Neural crest cell (in vitro differentiated cells): ENCODE measurements at regions not wholly inside any gene's neighbourhood (a gene's known extent, or its start where the extent isn't known, plus 50 kb on each side); places are given as distances from the start of the nearest gene placed in this dataset.
"Not testable (repeated sequence)": the region's sequence is repeated elsewhere in the genome, so short reads cannot be mapped to it uniquely, and the experiment has no call there.

Experiments used
- DNase-seq: peaks from one replicate; pipeline ENCODE4 v3.0.0; 2021; ENCODE audit warnings: low read depth, mixed read lengths, low spot score
- H3K27ac Mint-ChIP-seq: one replicate; pipeline ENCODE4 v1.8.0; 2021; ENCODE audit warnings: mild to moderate bottlenecking, mixed read lengths; ENCODE audit not compliant: unreplicated experiment
- H3K27me3 Mint-ChIP-seq: 2 replicates; pipeline ENCODE4 v1.8.0; 2021; ENCODE audit warnings: low read depth, mild to moderate bottlenecking, mixed read lengths
- H3K36me3 Mint-ChIP-seq: 2 replicates; pipeline ENCODE4 v1.8.0; 2021; ENCODE audit warnings: low read depth, mild to moderate bottlenecking, mixed read lengths
- H3K4me1 Mint-ChIP-seq: 2 replicates; pipeline ENCODE4 v1.8.0; 2021; ENCODE audit warnings: mixed read lengths
- H3K4me3 Mint-ChIP-seq: one replicate; pipeline ENCODE4 v1.8.0; 2021; ENCODE audit warnings: mild to moderate bottlenecking, mixed read lengths
- H3K9me3 Mint-ChIP-seq: 2 replicates; pipeline ENCODE4 v1.8.0; 2021; ENCODE audit warnings: mixed read lengths
- CTCF ChIP-seq: fragments of 200-600 bp; sonication (generic); conservative IDR thresholded peaks from 2 replicates; pipeline ENCODE4 v1.5.0; 2021; ENCODE audit warnings: antibody characterized with exemption, mild to moderate bottlenecking

DNA sequence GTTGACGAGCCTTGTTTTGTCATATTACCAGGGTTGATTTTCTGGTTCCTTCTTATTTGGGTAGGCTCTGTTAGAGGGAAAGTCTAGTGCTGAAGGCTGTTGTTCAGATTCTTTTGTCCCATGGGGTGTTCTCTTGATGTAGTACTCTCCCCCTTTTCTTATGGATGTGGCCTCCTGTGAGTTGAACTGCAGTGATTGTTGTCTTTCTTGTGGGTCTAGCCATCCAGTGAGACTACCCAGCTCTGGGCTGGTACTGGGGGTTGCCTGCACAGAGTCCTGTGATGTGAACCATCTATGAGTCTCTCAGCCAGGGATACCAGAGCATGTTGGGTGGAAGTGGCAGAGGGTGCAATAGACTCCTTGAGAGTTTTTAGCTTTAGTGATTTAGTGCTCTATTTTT is 680.6 kb downstream of the RFPL4B start:
- no peak for TF ChIP-seq CTCF
- Mint-ChIP-seq H3K4me1 (peaks cover 13% of the 10 kb centered on the region), H3K27me3 (no peaks in the 10 kb centered on the region), H3K9me3 (peaks cover 19% of the 10 kb centered on the region), H3K27ac (no peak overlapping the region), H3K36me3 (peaks cover 17% of the 10 kb centered on the region), H3K4me3 (no peak overlapping the region)
- no peak for DNase-seq

DNA sequence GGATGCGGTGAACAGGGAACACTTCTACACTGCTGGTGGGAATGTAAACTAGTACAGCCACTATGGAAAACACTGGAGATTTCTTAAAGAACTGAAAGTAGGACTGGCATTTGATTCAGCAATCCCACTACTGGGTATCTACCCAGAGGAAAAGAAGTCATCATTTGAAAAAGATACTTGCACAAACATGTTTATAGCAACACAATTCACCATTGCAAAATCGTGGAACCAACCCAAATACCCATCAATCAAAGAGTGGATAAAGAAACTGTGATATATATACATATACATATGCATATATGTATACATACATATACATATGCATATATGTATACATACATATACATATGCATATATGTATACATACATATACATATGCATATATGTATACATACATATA is 682.0 kb downstream of the RFPL4B start:
- peaks cover 17% of the 10 kb centered on the region for H3K36me3 Mint-ChIP-seq
- H3K4me1 Mint-ChIP-seq = peaks cover 22% of the 10 kb centered on the region
- DNase-seq, H3K27ac Mint-ChIP-seq, H3K27me3 Mint-ChIP-seq, H3K4me3 Mint-ChIP-seq: not testable (repeated sequence)
- H3K9me3 Mint-ChIP-seq = peaks cover 19% of the 10 kb centered on the region

- Mint-ChIP-seq H3K27ac (no peak overlapping the region), H3K4me3 (no peak overlapping the region), H3K27me3 (no peaks in the 10 kb centered on the region), H3K9me3 (peaks cover 22% of the 10 kb centered on the region), H3K4me1 (peaks cover 33% of the 10 kb centered on the region), H3K36me3 (peaks cover 16% of the 10 kb centered on the region)
- no peak for DNase-seq
- TF ChIP-seq CTCF = no peak
Observed at GRCh38 chr6:113031591-113032238, 684.6 kb downstream of the RFPL4B start.

- H3K4me3 Mint-ChIP-seq = no peak overlapping the region
- peaks cover 22% of the 10 kb centered on the region for H3K4me1 Mint-ChIP-seq
- H3K9me3 Mint-ChIP-seq = peaks cover 18% of the 10 kb centered on the region
- peaks cover 19% of the 10 kb centered on the region for H3K36me3 Mint-ChIP-seq
- no peak for TF ChIP-seq CTCF
- H3K27me3 Mint-ChIP-seq = no peaks in the 10 kb centered on the region
- DNase-seq = no peak
- H3K27ac Mint-ChIP-seq = no peak overlapping the region
Observed at GRCh38 chr6:113039005-113039404, 691.9 kb downstream of the RFPL4B start.

DNA sequence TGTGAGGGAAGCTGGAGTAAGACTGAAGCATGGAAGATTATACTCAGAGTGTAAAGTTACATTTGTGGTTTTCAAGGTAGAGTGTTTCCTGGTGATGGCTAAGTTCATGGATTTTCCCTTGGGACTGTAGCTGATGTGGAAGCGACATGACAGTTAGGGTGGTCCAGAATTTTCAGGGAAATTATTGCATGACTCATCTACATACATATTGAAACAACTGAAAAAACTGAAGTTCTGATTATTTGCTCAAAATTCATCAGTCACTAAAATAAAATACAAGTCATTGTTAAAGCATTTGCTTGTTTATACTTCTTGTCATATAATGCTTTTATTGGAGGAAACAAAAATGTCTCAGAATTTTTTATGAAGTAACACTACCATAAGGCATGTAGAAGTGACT is 700.0 kb downstream of the RFPL4B start:
- TF ChIP-seq CTCF = no peak
- Mint-ChIP-seq H3K27ac (no peak overlapping the region), H3K4me3 (no peak overlapping the region), H3K9me3 (peaks cover 7% of the 10 kb centered on the region), H3K27me3 (no peaks in the 10 kb centered on the region), H3K36me3 (peaks cover 13% of the 10 kb centered on the region), H3K4me1 (peaks cover 37% of the 10 kb centered on the region)
- DNase-seq = no peak

- H3K4me3 Mint-ChIP-seq = no peak overlapping the region
- no peak overlapping the region for H3K27ac Mint-ChIP-seq
- H3K4me1 Mint-ChIP-seq = peaks cover 44% of the 10 kb centered on the region
- no peaks in the 10 kb centered on the region for H3K27me3 Mint-ChIP-seq
- no peak for TF ChIP-seq CTCF
- H3K36me3 Mint-ChIP-seq = peaks cover 9% of the 10 kb centered on the region
- DNase-seq = no peak
- peaks cover 3% of the 10 kb centered on the region for H3K9me3 Mint-ChIP-seq
Observed at GRCh38 chr6:113047932-113048331, 700.8 kb downstream of the RFPL4B start.
